ENCODE measurements at regions not wholly inside any gene's neighbourhood (a gene's known extent, or its start where the extent isn't known, plus 50 kb on each side); places are given as distances from the start of the nearest gene placed in this dataset.

DNA sequence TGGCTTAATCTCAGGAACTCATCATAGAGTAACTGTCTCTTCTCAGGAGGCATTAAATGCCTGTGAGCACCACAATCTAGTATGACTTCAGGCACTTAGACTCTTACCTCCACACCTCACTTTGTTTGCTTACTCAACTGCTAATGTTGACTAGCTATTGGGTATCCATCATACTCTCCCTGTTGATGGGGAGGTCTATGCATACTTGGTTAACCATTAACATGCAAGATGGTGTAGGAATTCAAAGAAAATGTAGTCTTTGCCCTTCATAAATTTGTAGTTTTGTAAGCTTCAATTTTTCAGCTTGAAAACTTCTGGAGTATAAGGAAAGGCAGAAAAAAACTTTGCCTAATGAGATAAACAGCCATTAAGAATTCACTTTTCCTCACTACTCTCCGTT is 501.0 kb upstream of the MARCKS start:
- TF ChIP-seq, protein P1, sequence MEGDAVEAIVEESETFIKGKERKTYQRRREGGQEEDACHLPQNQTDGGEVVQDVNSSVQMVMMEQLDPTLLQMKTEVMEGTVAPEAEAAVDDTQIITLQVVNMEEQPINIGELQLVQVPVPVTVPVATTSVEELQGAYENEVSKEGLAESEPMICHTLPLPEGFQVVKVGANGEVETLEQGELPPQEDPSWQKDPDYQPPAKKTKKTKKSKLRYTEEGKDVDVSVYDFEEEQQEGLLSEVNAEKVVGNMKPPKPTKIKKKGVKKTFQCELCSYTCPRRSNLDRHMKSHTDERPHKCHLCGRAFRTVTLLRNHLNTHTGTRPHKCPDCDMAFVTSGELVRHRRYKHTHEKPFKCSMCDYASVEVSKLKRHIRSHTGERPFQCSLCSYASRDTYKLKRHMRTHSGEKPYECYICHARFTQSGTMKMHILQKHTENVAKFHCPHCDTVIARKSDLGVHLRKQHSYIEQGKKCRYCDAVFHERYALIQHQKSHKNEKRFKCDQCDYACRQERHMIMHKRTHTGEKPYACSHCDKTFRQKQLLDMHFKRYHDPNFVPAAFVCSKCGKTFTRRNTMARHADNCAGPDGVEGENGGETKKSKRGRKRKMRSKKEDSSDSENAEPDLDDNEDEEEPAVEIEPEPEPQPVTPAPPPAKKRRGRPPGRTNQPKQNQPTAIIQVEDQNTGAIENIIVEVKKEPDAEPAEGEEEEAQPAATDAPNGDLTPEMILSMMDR (IDR thresholded peaks at IDR 0.05; ENCODE audit: extremely low read depth in 1 of 2, insufficient read depth in 1 of 2, low read depth in 1 of 2, low read length in 2 of 2), result no peak
- TF ChIP-seq JUN (IDR thresholded peaks at IDR 0.05; ENCODE audit: borderline replicate concordance, insufficient read depth, insufficient read length, low read depth) (no peak), EZH2 (IDR thresholded peaks at IDR 0.05; ENCODE audit: borderline replicate concordance, low read depth, low read length, severe bottlenecking) (no peak), POLR2A (IDR thresholded peaks at IDR 0.05; ENCODE audit: low read depth, low read length) (no peak), MYC (IDR thresholded peaks at IDR 0.05; ENCODE audit: low read depth, low read length) (no peak)
- TF ChIP-seq, protein P2, sequence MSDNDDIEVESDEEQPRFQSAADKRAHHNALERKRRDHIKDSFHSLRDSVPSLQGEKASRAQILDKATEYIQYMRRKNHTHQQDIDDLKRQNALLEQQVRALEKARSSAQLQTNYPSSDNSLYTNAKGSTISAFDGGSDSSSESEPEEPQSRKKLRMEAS (IDR thresholded peaks at IDR 0.05; ENCODE audit: insufficient read depth, insufficient read length), result no peak

All from endothelial cell of umbilical vein (primary cell).